HFF-Myc (cell line): ENCODE measurements at regions not wholly inside any gene's neighbourhood (a gene's known extent, or its start where the extent isn't known, plus 50 kb on each side); places are given as distances from the start of the nearest gene placed in this dataset.

Source experiments
- DNase-seq: peaks from one replicate; pipeline ENCODE4 v3.0.0-alpha.2; 2011; ENCODE audit warnings: low read depth; ENCODE audit errors: extremely low read depth
- H3K4me3 ChIP-seq: replicated peaks from 2 replicates; pipeline ENCODE4 v1.5.1; 2011; ENCODE audit warnings: low read depth, mild to moderate bottlenecking, control low read depth, low read length
- CTCF ChIP-seq: IDR thresholded peaks from 2 replicates; pipeline ENCODE4 v1.5.1; 2012; ENCODE audit warnings: mild to moderate bottlenecking, low read depth, low read length, control low read depth; ENCODE audit errors: missing control alignments

GRCh38 chr10:47243356-47243755 is 56.6 kb upstream of the GDF10 start:
- no peak overlapping the region for H3K4me3 ChIP-seq
- no peak for DNase-seq
- no peak for TF ChIP-seq CTCF

- no peak overlapping the region for H3K4me3 ChIP-seq
- no peak for TF ChIP-seq CTCF
- DNase-seq, result no peak
Observed at GRCh38 chr10:47243791-47244190, 56.2 kb upstream of the GDF10 start.

- no peak overlapping the region for H3K4me3 ChIP-seq
- no peak for TF ChIP-seq CTCF
- DNase-seq, result no peak
Observed at GRCh38 chr10:47244560-47245500, 55.2 kb upstream of the GDF10 start.

GRCh38 chr10:47245731-47246350 is 54.2 kb upstream of the GDF10 start:
- no peak for DNase-seq
- no peak overlapping the region for H3K4me3 ChIP-seq
- no peak for TF ChIP-seq CTCF

GRCh38 chr10:47246406-47247147 is 53.4 kb upstream of the GDF10 start:
- no peak for DNase-seq
- no peak for TF ChIP-seq CTCF
- no peak overlapping the region for H3K4me3 ChIP-seq

- DNase-seq, result no peak
- H3K4me3 ChIP-seq, result no peak overlapping the region
- TF ChIP-seq CTCF, result no peak
Observed at GRCh38 chr10:47247148-47248059, 52.6 kb upstream of the GDF10 start.
